Trophoblast cell (in vitro differentiated cells and primary cell): ENCODE measurements at regions not wholly inside any gene's neighbourhood (a gene's known extent, or its start where the extent isn't known, plus 50 kb on each side); places are given as distances from the start of the nearest gene placed in this dataset.

Experiments used
- DNase-seq, 2 donors: peaks; one replicate each; pipeline ENCODE4 v3.0.0-alpha.2; 2016
- H2AFZ ChIP-seq: 2 replicates; pipeline ENCODE4 v1.6.1; 2013; ENCODE audit warnings: low read length, moderate library complexity, mild to moderate bottlenecking; ENCODE audit not compliant: insufficient read depth, poor library complexity
- H2AK5ac ChIP-seq: 2 replicates; pipeline ENCODE4 v1.6.1; 2013; ENCODE audit warnings: mild to moderate bottlenecking, low read length
- H2BK120ac ChIP-seq: 2 replicates; pipeline ENCODE4 v1.6.1; 2013; ENCODE audit warnings: low read length, mild to moderate bottlenecking, moderate library complexity; ENCODE audit not compliant: insufficient read depth, poor library complexity
- H2BK12ac ChIP-seq: 2 replicates; pipeline ENCODE4 v1.6.1; 2013; ENCODE audit warnings: mild to moderate bottlenecking, low read length, moderate library complexity
- H2BK5ac ChIP-seq: 2 replicates; pipeline ENCODE4 v1.6.1; 2013; ENCODE audit warnings: low read length, low read depth, moderate library complexity, mild to moderate bottlenecking; ENCODE audit not compliant: poor library complexity
- H3K14ac ChIP-seq: 2 replicates; pipeline ENCODE4 v1.6.1; 2013; ENCODE audit warnings: mild to moderate bottlenecking, low read length
- H3K18ac ChIP-seq: 2 replicates; pipeline ENCODE4 v1.6.1; 2013; ENCODE audit warnings: mild to moderate bottlenecking, low read length
- H3K23ac ChIP-seq: 2 replicates; pipeline ENCODE4 v1.6.1; 2013; ENCODE audit warnings: low read length
- H3K27ac ChIP-seq: 2 replicates; pipeline ENCODE4 v1.5.1; 2013; ENCODE audit warnings: low read depth, mild to moderate bottlenecking, inconsistent platforms, low read length, moderate library complexity
- H3K27me3 ChIP-seq: 2 replicates; pipeline ENCODE4 v1.6.1; 2013; ENCODE audit warnings: inconsistent platforms, mild to moderate bottlenecking, low read length, moderate library complexity; ENCODE audit not compliant: insufficient read depth
- H3K36me3 ChIP-seq, 2 experiments: 1 replicate in 1 of 2; 2 replicates in 1 of 2; pipeline ENCODE4 v1.6.1; 2013; ENCODE audit warnings: low read length in 2 of 2, mild to moderate bottlenecking in 2 of 2, moderate library complexity in 1 of 2; ENCODE audit not compliant: insufficient read depth in 2 of 2, control insufficient read depth in 1 of 2
- H3K4ac ChIP-seq: 2 replicates; pipeline ENCODE4 v1.6.1; 2013; ENCODE audit warnings: low read depth, mild to moderate bottlenecking, low read length, moderate library complexity
- H3K4me1 ChIP-seq, 2 experiments: 1 replicate in 1 of 2; 2 replicates in 1 of 2; pipeline ENCODE4 v1.6.1; 2013; ENCODE audit warnings: low read length in 2 of 2, mild to moderate bottlenecking in 2 of 2, moderate library complexity in 1 of 2; ENCODE audit not compliant: insufficient read depth in 2 of 2, control insufficient read depth in 1 of 2
- H3K4me2 ChIP-seq: 2 replicates; pipeline ENCODE4 v1.6.1; 2013; ENCODE audit warnings: inconsistent platforms, mild to moderate bottlenecking, low read length, moderate library complexity
- H3K4me3 ChIP-seq: 2 replicates; pipeline ENCODE4 v1.5.1; 2013; ENCODE audit warnings: mild to moderate bottlenecking, low read depth, low read length, inconsistent platforms
- H3K79me1 ChIP-seq: one replicate; pipeline ENCODE4 v1.6.1; 2013; ENCODE audit warnings: low read length
- H3K79me2 ChIP-seq: 2 replicates; pipeline ENCODE4 v1.6.1; 2013; ENCODE audit warnings: low read length, mild to moderate bottlenecking; ENCODE audit not compliant: control insufficient read depth, insufficient read depth, poor library complexity
- H3K9ac ChIP-seq: 2 replicates; pipeline ENCODE4 v1.6.1; 2013; ENCODE audit warnings: mild to moderate bottlenecking, low read length
- H3K9me3 ChIP-seq: 2 replicates; pipeline ENCODE4 v1.6.1; 2013; ENCODE audit warnings: low read depth, mild to moderate bottlenecking, control low read depth, inconsistent platforms, low read length; ENCODE audit not compliant: insufficient read depth
- H4K12ac ChIP-seq: 2 replicates; pipeline ENCODE4 v1.6.1; 2013; ENCODE audit warnings: low read depth, mild to moderate bottlenecking, low read length, moderate library complexity
- H4K8ac ChIP-seq: 2 replicates; pipeline ENCODE4 v1.6.1; 2013; ENCODE audit warnings: low read depth, mild to moderate bottlenecking, low read length, moderate library complexity
- H4K91ac ChIP-seq: one replicate; pipeline ENCODE4 v1.6.1; 2013; ENCODE audit warnings: low read depth, mild to moderate bottlenecking, low read length, moderate library complexity
- WGBS: extraction: QIAGEN DNeasy Blood & Tissue Kit; methylation state at CpG from one replicate; pipeline ENCODE4 v1.1.7; 2013; ENCODE audit warnings: missing lambda C conversion rate; ENCODE audit not compliant: insufficient read length, insufficient coverage; ENCODE audit errors: extremely low coverage; 5-methylcytosine and 5-hydroxymethylcytosine counted together

DNA sequence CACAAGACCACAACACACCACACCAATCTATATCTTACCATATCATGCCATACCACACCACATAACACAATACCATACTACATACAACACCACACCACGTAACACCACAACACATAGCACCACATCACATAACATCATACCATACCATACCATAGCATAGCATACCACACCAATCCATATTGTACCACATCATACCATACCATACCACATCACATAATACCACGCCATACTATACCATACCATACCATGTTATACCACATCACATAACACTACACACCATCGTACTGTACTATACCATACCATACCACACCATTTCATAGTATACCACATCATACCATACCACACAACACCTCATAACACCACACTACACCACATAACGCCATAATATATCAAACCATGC is 335.2 kb upstream of the VWC2 start:
- no peak overlapping the region for H2BK120ac ChIP-seq
- no peaks in the 10 kb centered on the region for H3K79me1 ChIP-seq
- H2BK12ac ChIP-seq: no peak overlapping the region
- no peaks in the 10 kb centered on the region for H3K79me2 ChIP-seq
- DNase-seq: no peak
- H4K91ac ChIP-seq: no peak overlapping the region
- no peaks in the 10 kb centered on the region for H3K27me3 ChIP-seq
- H2AK5ac ChIP-seq: no peak overlapping the region
- H3K9ac ChIP-seq: peak overlapping the region; percentile 78
- no peaks in the 10 kb centered on the region for H3K36me3 ChIP-seq
- H3K23ac ChIP-seq: peak overlapping the region; percentile 100
- WGBS: 100% methylated on average over 4 of the region's 4 CpGs
- no peak overlapping the region for H3K18ac ChIP-seq
- H2BK5ac ChIP-seq: no peak overlapping the region
- H3K4me1 ChIP-seq: no peaks in the 10 kb centered on the region
- H3K4me3 ChIP-seq: no peak overlapping the region
- H4K8ac ChIP-seq: no peak overlapping the region
- H3K27ac ChIP-seq: no peak overlapping the region
- no peak overlapping the region for H3K4me2 ChIP-seq
- H2AFZ ChIP-seq: no peak overlapping the region
- no peaks in the 10 kb centered on the region for H3K9me3 ChIP-seq
- H3K4ac ChIP-seq: no peak overlapping the region
- H3K14ac ChIP-seq: no peak overlapping the region
- no peak overlapping the region for H4K12ac ChIP-seq

DNA sequence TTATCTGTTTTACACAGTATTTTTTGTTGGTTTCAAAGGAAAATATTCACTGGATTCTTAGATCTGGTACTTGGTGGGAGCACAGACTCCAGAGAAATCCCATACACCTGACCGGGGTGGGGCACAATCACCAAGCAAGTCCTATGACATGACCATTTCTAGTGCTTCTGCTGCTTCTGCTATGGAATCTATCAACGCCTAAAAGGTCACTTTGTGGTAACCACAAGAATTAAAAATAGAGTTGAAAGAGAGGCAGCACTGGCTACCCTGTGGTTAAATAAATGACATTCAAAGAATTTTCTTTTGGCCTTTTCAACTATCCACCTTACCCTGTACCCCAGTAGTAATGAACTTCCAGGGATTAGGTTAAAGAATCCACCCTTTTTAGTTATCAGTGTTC is 329.9 kb upstream of the VWC2 start:
- H3K4ac ChIP-seq: no peak overlapping the region
- H4K91ac ChIP-seq: no peak overlapping the region
- no peak overlapping the region for H2BK120ac ChIP-seq
- no peak overlapping the region for H3K14ac ChIP-seq
- H2BK12ac ChIP-seq: no peak overlapping the region
- no peak for DNase-seq
- H3K4me1 ChIP-seq: no peaks in the 10 kb centered on the region
- H3K27ac ChIP-seq: no peak overlapping the region
- no peaks in the 10 kb centered on the region for H3K79me1 ChIP-seq
- no peak overlapping the region for H2AK5ac ChIP-seq
- no peaks in the 10 kb centered on the region for H3K79me2 ChIP-seq
- no peak overlapping the region for H3K18ac ChIP-seq
- WGBS: no CpG with 5 or more reads among the region's 2 CpGs
- no peak overlapping the region for H3K23ac ChIP-seq
- no peak overlapping the region for H4K8ac ChIP-seq
- H2BK5ac ChIP-seq: no peak overlapping the region
- no peak overlapping the region for H3K9ac ChIP-seq
- no peaks in the 10 kb centered on the region for H3K9me3 ChIP-seq
- no peaks in the 10 kb centered on the region for H3K36me3 ChIP-seq
- no peak overlapping the region for H3K4me3 ChIP-seq
- H4K12ac ChIP-seq: no peak overlapping the region
- H2AFZ ChIP-seq: no peak overlapping the region
- H3K27me3 ChIP-seq: no peaks in the 10 kb centered on the region
- no peak overlapping the region for H3K4me2 ChIP-seq

DNA sequence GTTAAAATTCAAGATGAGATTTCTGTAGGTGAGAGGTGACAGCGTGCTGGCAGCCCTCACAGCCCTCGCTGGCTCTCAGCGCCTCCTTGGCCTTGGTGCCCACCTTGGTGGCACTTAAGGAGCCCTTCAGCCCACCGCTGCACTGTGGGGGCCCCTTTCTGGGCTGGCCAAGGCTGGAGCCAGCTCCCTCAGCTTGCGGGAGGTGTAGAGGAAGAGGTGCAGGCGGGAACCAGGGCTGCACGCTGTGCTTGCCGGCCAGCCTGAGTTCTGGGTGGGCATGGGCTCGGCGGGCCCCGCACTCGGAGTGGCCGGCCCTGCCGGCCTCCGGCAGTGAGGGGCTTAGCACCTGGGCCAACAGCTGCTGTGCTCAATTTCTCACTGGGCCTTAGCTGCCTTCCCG is 320.0 kb upstream of the VWC2 start:
- Histone ChIP-seq H3K4ac (no peak overlapping the region), H2AK5ac (no peak overlapping the region), H3K79me1 (no peaks in the 10 kb centered on the region), H2AFZ (no peak overlapping the region), H3K27me3 (no peaks in the 10 kb centered on the region), H3K18ac (no peak overlapping the region), H4K12ac (no peak overlapping the region), H3K14ac (no peak overlapping the region), H3K36me3 (no peaks in the 10 kb centered on the region), H2BK12ac (no peak overlapping the region), H3K9ac (no peak overlapping the region), H2BK5ac (no peak overlapping the region), H3K9me3 (no peaks in the 10 kb centered on the region), H3K79me2 (no peaks in the 10 kb centered on the region), H3K4me1 (no peaks in the 10 kb centered on the region), H3K4me2 (no peak overlapping the region), H4K8ac (no peak overlapping the region), H3K23ac (no peak overlapping the region), H3K27ac (no peak overlapping the region), H2BK120ac (no peak overlapping the region), H3K4me3 (no peak overlapping the region), H4K91ac (no peak overlapping the region)
- no CpG with 5 or more reads among the region's 16 CpGs for WGBS
- no peak for DNase-seq

DNA sequence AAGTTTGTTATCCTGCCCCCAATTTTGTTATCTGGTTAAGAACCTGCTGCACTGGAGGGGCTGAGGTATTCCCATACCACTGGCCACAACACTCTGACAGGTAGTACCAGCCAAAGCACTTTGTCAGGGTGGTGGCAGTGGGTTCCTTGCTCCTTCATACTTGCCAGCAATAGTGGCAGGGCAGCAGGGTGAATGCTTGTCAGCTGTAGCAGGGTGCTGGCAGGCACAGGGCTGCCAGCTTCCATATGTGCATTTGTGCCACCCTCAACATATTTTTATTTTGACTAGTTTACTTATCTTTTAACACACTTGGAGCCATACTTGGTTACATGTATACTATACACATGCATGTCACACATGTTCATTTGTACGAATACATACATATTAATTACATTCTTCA is 294.0 kb upstream of the VWC2 start:
- Histone ChIP-seq H3K9ac (no peak overlapping the region), H3K9me3 (no peaks in the 10 kb centered on the region), H3K36me3 (no peaks in the 10 kb centered on the region), H4K91ac (no peak overlapping the region), H3K27ac (no peak overlapping the region), H3K4me2 (no peak overlapping the region), H3K27me3 (no peaks in the 10 kb centered on the region), H3K14ac (no peak overlapping the region), H3K23ac (no peak overlapping the region), H2BK12ac (no peak overlapping the region), H3K4me3 (no peak overlapping the region), H3K79me2 (no peaks in the 10 kb centered on the region), H3K18ac (no peak overlapping the region), H3K4me1 (no peaks in the 10 kb centered on the region), H3K4ac (no peak overlapping the region), H2AK5ac (no peak overlapping the region), H4K8ac (no peak overlapping the region), H3K79me1 (no peaks in the 10 kb centered on the region), H2BK120ac (no peak overlapping the region), H2AFZ (no peak overlapping the region), H4K12ac (no peak overlapping the region), H2BK5ac (no peak overlapping the region)
- WGBS: 100% methylated on average over 1 of the region's 1 CpG
- no peak for DNase-seq
